SU-DHL-6 (cell line): ENCODE measurements at regions not wholly inside any gene's neighbourhood (a gene's known extent, or its start where the extent isn't known, plus 50 kb on each side); places are given as distances from the start of the nearest gene placed in this dataset.

ENCODE experiments used
- EZH2phosphoT487 ChIP-seq: fragments of 200-600 bp; sonication (generic), shearing (Covaris generic); conservative IDR thresholded peaks from 2 replicates; pipeline ENCODE4 v1.6.1; 2018; ENCODE audit warnings: mild to moderate bottlenecking, antibody characterized with exemption, low read length, moderate library complexity, mixed read lengths
- TF ChIP-seq, protein P1 (sequence below): fragments of 200-600 bp; sonication (generic); IDR thresholded peaks from one replicate; pipeline ENCODE4 v1.5.1; 2017; ENCODE audit warnings: antibody characterized with exemption, mild to moderate bottlenecking, low read length, moderate library complexity; ENCODE audit not compliant: insufficient read depth, poor library complexity, severe bottlenecking

DNA sequence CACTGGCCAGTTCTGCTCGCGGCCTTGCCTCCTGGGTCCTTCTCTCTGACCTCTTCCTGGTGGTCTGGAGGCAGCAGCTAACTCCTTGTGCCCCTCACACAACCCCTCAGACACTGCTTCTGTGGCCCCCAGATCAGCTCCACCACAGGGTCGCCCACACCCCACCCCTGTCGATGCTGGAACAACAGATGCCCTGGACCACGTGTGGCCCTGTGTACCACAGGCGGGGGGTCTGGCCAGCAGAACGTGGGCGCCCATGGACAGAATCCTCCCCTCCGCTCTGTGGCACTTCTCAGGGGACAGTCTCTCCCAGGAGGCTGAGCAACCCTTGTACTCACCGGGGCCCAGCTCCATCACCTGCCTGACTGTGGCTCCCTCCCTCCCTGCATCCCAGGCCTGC lies 245.6 kb downstream of the NDUFA10 start:
- TF ChIP-seq, protein P1, sequence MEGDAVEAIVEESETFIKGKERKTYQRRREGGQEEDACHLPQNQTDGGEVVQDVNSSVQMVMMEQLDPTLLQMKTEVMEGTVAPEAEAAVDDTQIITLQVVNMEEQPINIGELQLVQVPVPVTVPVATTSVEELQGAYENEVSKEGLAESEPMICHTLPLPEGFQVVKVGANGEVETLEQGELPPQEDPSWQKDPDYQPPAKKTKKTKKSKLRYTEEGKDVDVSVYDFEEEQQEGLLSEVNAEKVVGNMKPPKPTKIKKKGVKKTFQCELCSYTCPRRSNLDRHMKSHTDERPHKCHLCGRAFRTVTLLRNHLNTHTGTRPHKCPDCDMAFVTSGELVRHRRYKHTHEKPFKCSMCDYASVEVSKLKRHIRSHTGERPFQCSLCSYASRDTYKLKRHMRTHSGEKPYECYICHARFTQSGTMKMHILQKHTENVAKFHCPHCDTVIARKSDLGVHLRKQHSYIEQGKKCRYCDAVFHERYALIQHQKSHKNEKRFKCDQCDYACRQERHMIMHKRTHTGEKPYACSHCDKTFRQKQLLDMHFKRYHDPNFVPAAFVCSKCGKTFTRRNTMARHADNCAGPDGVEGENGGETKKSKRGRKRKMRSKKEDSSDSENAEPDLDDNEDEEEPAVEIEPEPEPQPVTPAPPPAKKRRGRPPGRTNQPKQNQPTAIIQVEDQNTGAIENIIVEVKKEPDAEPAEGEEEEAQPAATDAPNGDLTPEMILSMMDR = no peak
- TF ChIP-seq EZH2phosphoT487 = no peak
